ENCODE measurements at regions not wholly inside any gene's neighbourhood (a gene's known extent, or its start where the extent isn't known, plus 50 kb on each side); places are given as distances from the start of the nearest gene placed in this dataset.

GRCh38 chr14:22012452-22012851, 338.8 kb upstream of the OR4E1 start:
- Histone ChIP-seq H3K27ac (no peak overlapping the region), H3K36me3 (no peaks in the 10 kb centered on the region), H3K4me3 (no peak overlapping the region), H3K9me3 (peaks cover 0 to 1% (median 0%) of the 10 kb centered on the region in 8 donors), H3K27me3 (replicated peaks in 1 of 7) (no peaks in the 10 kb centered on the region), H3K4me1 (no peaks in the 10 kb centered on the region)
- DNase-seq, result no peak
- TF ChIP-seq POLR2A (IDR thresholded peaks at IDR 0.05) (no peak), CTCF (IDR thresholded peaks at IDR 0.05 in 8 of 11, conservative IDR thresholded peaks at IDR 0.05 in 3 of 11) (no peak), POLR2AphosphoS5 (IDR thresholded peaks at IDR 0.05) (no peak)
- 47 to 66% (median 63%) methylated on average over 3 of the region's 3 CpGs for WGBS, 5 donors
- intact Hi-C loops (cut with DNase I; ENCODE audit: low total_unique reads), result no loop called here

GRCh38 chr14:22011253-22011642, 337.6 kb upstream of the OR4E1 start:
- TF ChIP-seq CTCF (IDR thresholded peaks at IDR 0.05 in 8 of 11, conservative IDR thresholded peaks at IDR 0.05 in 3 of 11) (no peak), POLR2AphosphoS5 (IDR thresholded peaks at IDR 0.05) (no peak), POLR2A (IDR thresholded peaks at IDR 0.05) (no peak)
- H3K27me3 ChIP-seq (replicated peaks in 1 of 7), result no peaks in the 10 kb centered on the region
- H3K4me3 ChIP-seq, result no peak overlapping the region
- H3K9me3 ChIP-seq, result peaks cover 0 to 2% (median 0%) of the 10 kb centered on the region in 8 donors
- no peak overlapping the region for H3K27ac ChIP-seq
- intact Hi-C loops (cut with DNase I; ENCODE audit: low total_unique reads), result no loop called here
- WGBS, 5 donors, result 76 to 94% (median 85%) methylated on average over 2 of the region's 2 CpGs
- no peaks in the 10 kb centered on the region for H3K4me1 ChIP-seq
- DNase-seq, result no peak
- no peaks in the 10 kb centered on the region for H3K36me3 ChIP-seq

- DNase-seq, result no peak
These were observed 337.1 kb upstream of the OR4E1 start for GRCh38 chr14:22010545-22011252.

More at GRCh38 chr14:22010545-22011252, 337.1 kb upstream of the OR4E1 start:
- no peaks in the 10 kb centered on the region for H3K36me3 ChIP-seq
- intact Hi-C loops (cut with DNase I; ENCODE audit: low total_unique reads), result no loop called here
- H3K4me3 ChIP-seq, result no peak overlapping the region
- TF ChIP-seq POLR2AphosphoS5 (IDR thresholded peaks at IDR 0.05) (no peak), CTCF (IDR thresholded peaks at IDR 0.05 in 8 of 11, conservative IDR thresholded peaks at IDR 0.05 in 3 of 11) (no peak), POLR2A (IDR thresholded peaks at IDR 0.05) (no peak)
- peaks cover 0 to 2% (median 0%) of the 10 kb centered on the region in 8 donors for H3K9me3 ChIP-seq
- H3K27ac ChIP-seq, result no peak overlapping the region
- 61 to 83% (median 67%) methylated on average over 2 of the region's 2 CpGs for WGBS, 5 donors
- no peaks in the 10 kb centered on the region for H3K27me3 ChIP-seq (replicated peaks in 1 of 7)
- H3K4me1 ChIP-seq, result no peaks in the 10 kb centered on the region
